H1 (cell line): ENCODE measurements at regions not wholly inside any gene's neighbourhood (a gene's known extent, or its start where the extent isn't known, plus 50 kb on each side); places are given as distances from the start of the nearest gene placed in this dataset.

Experiments
- CTCF ChIA-PET: fragments of 300-600 bp; sonication (Branson Sonifier 250); formaldehyde crosslinking; loops from one replicate; lab custom pipeline; 2021; ENCODE audit not compliant: partially characterized antibody; lab: Charles Lee
- POLR2A ChIA-PET: fragments of 300-600 bp; sonication (Branson Sonifier 250); formaldehyde crosslinking; loops from one replicate; lab custom pipeline; 2021; ENCODE audit warnings: inconsistent platforms; ENCODE audit not compliant: partially characterized antibody; lab: Charles Lee
- DNase-seq, 2 experiments: peaks; one replicate each; pipeline versions ENCODE4 v3.0.0 to v3.0.0-alpha.2; 2010 to 2022; ENCODE audit warnings: low spot score in 2 of 2, low read depth in 1 of 2, mixed read lengths in 1 of 2
- FAIRE-seq: peaks from 2 replicates; lab custom pipeline; 2011; peaks lifted over from hg19 to GRCh38; lab: Jason Lieb, UNC
- H2AFZ ChIP-seq: 2 replicates; pipeline ENCODE4 v1.8.1; 2012; ENCODE audit warnings: low read length, inconsistent platforms
- H2AK5ac ChIP-seq: 2 replicates; pipeline ENCODE4 v1.6.1; 2013; ENCODE audit warnings: low read depth, low read length
- H2BK120ac ChIP-seq: replicated peaks from 2 replicates; pipeline ENCODE3; 2013; ENCODE audit warnings: low read depth, low read length, inconsistent platforms
- H2BK12ac ChIP-seq: 2 replicates; pipeline ENCODE4 v1.6.1; 2013; ENCODE audit warnings: low read depth, low read length
- H2BK15ac ChIP-seq: 2 replicates; pipeline ENCODE4 v1.6.1; 2013; ENCODE audit warnings: low read length
- H2BK20ac ChIP-seq: 2 replicates; pipeline ENCODE4 v1.6.1; 2013; ENCODE audit warnings: low read length
- H2BK5ac ChIP-seq: 2 replicates; pipeline ENCODE4 v1.6.1; 2013; ENCODE audit warnings: low read depth, low read length
- H3K14ac ChIP-seq: 2 replicates; pipeline ENCODE4 v1.6.1; 2013; ENCODE audit warnings: inconsistent platforms; ENCODE audit not compliant: insufficient read length
- H3K18ac ChIP-seq: 2 replicates; pipeline ENCODE4 v1.6.1; 2013; ENCODE audit warnings: low read length; ENCODE audit errors: extremely low read depth
- H3K23ac ChIP-seq: 2 replicates; pipeline ENCODE4 v1.6.1; 2013; ENCODE audit warnings: inconsistent platforms; ENCODE audit not compliant: insufficient read length
- H3K23me2 ChIP-seq: 2 replicates; pipeline ENCODE4 v1.6.1; 2013; ENCODE audit warnings: low read depth, low read length
- H3K27ac ChIP-seq: 2 replicates; pipeline ENCODE4 v1.6.1; 2011; ENCODE audit warnings: low read depth, low read length, inconsistent platforms
- H3K27me3 ChIP-seq, 4 experiments: replicated peaks in 1 of 4; 1 replicate in 1 of 4; 2 replicates in 3 of 4; pipeline versions ENCODE4 v1.6.1 to v1.8.1; 2011 to 2013; ENCODE audit warnings: low read length in 3 of 4, mild to moderate bottlenecking in 3 of 4, inconsistent platforms in 2 of 4, mixed read lengths in 2 of 4, moderate library complexity in 1 of 4; ENCODE audit not compliant: control insufficient read depth in 3 of 4, insufficient read depth in 3 of 4; ENCODE audit errors: extremely low read depth in 1 of 4
- H3K36me3 ChIP-seq, 4 experiments: 2 replicates each; pipeline versions ENCODE4 v1.6.1 to v1.8.1; 2011 to 2013; ENCODE audit warnings: mild to moderate bottlenecking in 4 of 4, low read length in 3 of 4, moderate library complexity in 2 of 4, control low read depth in 1 of 4, inconsistent platforms in 1 of 4; ENCODE audit not compliant: insufficient read depth in 4 of 4, control insufficient read depth in 2 of 4
- H3K4ac ChIP-seq: replicated peaks from 2 replicates; pipeline ENCODE3; 2013; ENCODE audit warnings: low read length, low read depth, mixed read lengths, inconsistent platforms; ENCODE audit not compliant: insufficient read length
- H3K4me1 ChIP-seq, 4 experiments: replicated peaks in 1 of 4; 1 replicate in 1 of 4; 2 replicates in 3 of 4; pipeline versions ENCODE4 v1.6.1 to v1.8.1; 2011 to 2013; ENCODE audit warnings: low read length in 3 of 4, inconsistent platforms in 2 of 4, mixed read lengths in 1 of 4; ENCODE audit not compliant: insufficient read depth in 4 of 4, control insufficient read depth in 3 of 4
- H3K4me2 ChIP-seq, 2 experiments: 2 replicates each; pipeline versions ENCODE4 v1.6.1 to v1.8.1; 2011 to 2013; ENCODE audit warnings: low read depth in 2 of 2, low read length in 2 of 2, control low read depth in 1 of 2, inconsistent platforms in 1 of 2, mild to moderate bottlenecking in 1 of 2; ENCODE audit not compliant: insufficient read depth in 1 of 2
- H3K4me3 ChIP-seq, 4 experiments: fragments of 200-600, 300-600 bp in 1 of 4; sonication (generic), shearing (Covaris generic), sonication (Bioruptor Twin) in 1 of 4; 2 replicates each; pipeline versions ENCODE4 v1.5.1 to v1.8.1; 2011 to 2016; ENCODE audit warnings: low read length in 4 of 4, low read depth in 3 of 4, control low read depth in 2 of 4, inconsistent platforms in 2 of 4, mild to moderate bottlenecking in 2 of 4, mixed read lengths in 1 of 4, moderate library complexity in 1 of 4; ENCODE audit not compliant: insufficient read depth in 2 of 4; ENCODE audit errors: extremely low read depth in 1 of 4
- H3K56ac ChIP-seq: replicated peaks from 2 replicates; pipeline ENCODE3; 2013; ENCODE audit warnings: low read depth, mild to moderate bottlenecking, mixed read lengths, low read length, inconsistent platforms; ENCODE audit not compliant: insufficient read length
- H3K79me1 ChIP-seq: 2 replicates; pipeline ENCODE4 v1.6.1; 2013; ENCODE audit warnings: low read depth, low read length, control low read depth
- H3K79me2 ChIP-seq, 2 experiments: 2 replicates each; pipeline versions ENCODE4 v1.6.1 to v1.8.1; 2012 to 2013; ENCODE audit warnings: low read length in 2 of 2, mild to moderate bottlenecking in 2 of 2, inconsistent platforms in 1 of 2; ENCODE audit not compliant: insufficient read depth in 2 of 2, control insufficient read depth in 1 of 2
- H3K9ac ChIP-seq, 4 experiments: replicated peaks in 1 of 4; 1 replicate in 1 of 4; 2 replicates in 3 of 4; pipeline versions ENCODE4 v1.6.1 to v1.8.1; 2011 to 2013; ENCODE audit warnings: low read depth in 3 of 4, low read length in 3 of 4, control low read depth in 2 of 4, mild to moderate bottlenecking in 2 of 4, moderate library complexity in 2 of 4, inconsistent platforms in 1 of 4; ENCODE audit errors: extremely low read depth in 1 of 4
- H3K9me3 ChIP-seq, 2 experiments: 2 replicates each; pipeline versions ENCODE4 v1.6.1 to v1.8.1; 2012 to 2013; ENCODE audit warnings: mild to moderate bottlenecking in 2 of 2, moderate library complexity in 2 of 2, control low read depth in 1 of 2, inconsistent platforms in 1 of 2, low read depth in 1 of 2, low read length in 1 of 2, mixed read lengths in 1 of 2; ENCODE audit not compliant: insufficient read depth in 2 of 2
- H4K20me1 ChIP-seq, 2 experiments: replicated peaks in 1 of 2; 2 replicates each; pipeline versions ENCODE3 to v1.8.1; 2011 to 2013; ENCODE audit warnings: inconsistent platforms in 2 of 2, low read length in 2 of 2, mild to moderate bottlenecking in 1 of 2; ENCODE audit not compliant: insufficient read depth in 2 of 2, control insufficient read depth in 1 of 2
- H4K5ac ChIP-seq: 2 replicates; pipeline ENCODE4 v1.6.1; 2013; ENCODE audit warnings: low read length, low read depth, mixed read lengths, inconsistent platforms; ENCODE audit not compliant: insufficient read length
- H4K8ac ChIP-seq: 2 replicates; pipeline ENCODE4 v1.8.0; 2013; ENCODE audit warnings: mild to moderate bottlenecking, moderate library complexity, low read length, inconsistent platforms; ENCODE audit not compliant: insufficient read depth; ENCODE audit errors: extremely low read depth
- H4K91ac ChIP-seq: replicated peaks from 2 replicates; pipeline ENCODE3; 2013; ENCODE audit warnings: low read length, mixed read lengths, inconsistent platforms; ENCODE audit not compliant: insufficient read length
- CREB1 ChIP-seq: IDR thresholded peaks from 2 replicates; pipeline ENCODE4 v1.6.1; 2012; ENCODE audit warnings: inconsistent platforms
- WGBS, 2 experiments: shearing (Covaris generic) in 1 of 2; methylation state at CpG; one replicate each; pipeline versions ENCODE4 v1.1.6 to v1.1.7; 2013 to 2015; ENCODE audit warnings: low lambda C conversion rate in 2 of 2, mixed read lengths in 2 of 2, inconsistent platforms in 1 of 2, low coverage in 1 of 2, missing lambda C conversion rate in 1 of 2; ENCODE audit not compliant: insufficient replicate concordance in 2 of 2, insufficient coverage in 1 of 2, insufficient read length in 1 of 2; ENCODE audit errors: extremely low coverage in 1 of 2, missing lambda C conversion rate in 1 of 2; 5-methylcytosine and 5-hydroxymethylcytosine counted together
- TF ChIP-seq, protein P1 (sequence below), 3 experiments: IDR thresholded peaks; 1 replicate in 2 of 3; 2 replicates in 1 of 3; pipeline versions ENCODE4 v1.5.1 to v1.6.1; 2011; ENCODE audit warnings: low read length in 3 of 3, mild to moderate bottlenecking in 3 of 3, inconsistent platforms in 2 of 3, low read depth in 1 of 3, moderate library complexity in 1 of 3; ENCODE audit not compliant: insufficient read depth in 1 of 3; ENCODE audit errors: control extremely low read depth in 1 of 3

DNA sequence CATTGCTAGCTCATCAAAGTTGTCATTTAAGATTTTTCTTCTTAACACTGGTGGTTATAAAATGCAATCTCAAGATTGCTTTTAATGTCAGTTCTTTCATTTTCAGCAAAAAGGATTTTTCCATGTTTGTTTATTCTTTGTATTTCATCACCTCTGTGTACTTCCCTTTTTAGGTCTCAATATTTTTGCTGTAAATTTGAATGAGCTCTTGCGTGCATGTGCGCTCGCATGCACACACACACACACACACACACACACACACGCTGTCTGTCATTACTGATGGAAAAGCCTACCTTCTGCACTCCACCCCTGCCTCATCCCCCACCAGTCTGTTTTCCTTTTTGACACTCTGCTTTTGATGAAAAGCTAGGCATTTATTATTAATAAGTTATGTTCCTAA, 85.3 kb upstream of the FYN start:
- Histone ChIP-seq H3K27ac (no peak overlapping the region), H3K79me2 (no peaks in the 10 kb centered on the region), H2BK12ac (no peak overlapping the region), H3K56ac (no peak overlapping the region), H3K14ac (no peak overlapping the region), H2BK20ac (no peak overlapping the region), H3K4me1 (peaks cover 0 to 6% (median 3%) of the 10 kb centered on the region in 4 experiments; a peak in 5 of 7 replicates), H3K4me2 (no peak overlapping the region), H2BK120ac (no peak overlapping the region), H3K79me1 (no peaks in the 10 kb centered on the region), H3K23me2 (peaks cover 4% of the 10 kb centered on the region; the same call in 1 of the 2 replicates), H2BK15ac (no peak overlapping the region), H3K36me3 (no peaks in the 10 kb centered on the region), H4K8ac (no peak overlapping the region), H2BK5ac (no peak overlapping the region), H4K20me1 (no peaks in the 10 kb centered on the region), H2AFZ (no peak overlapping the region), H3K4ac (no peak overlapping the region), H3K9me3 (no peaks in the 10 kb centered on the region), H3K9ac (no peak overlapping the region), H4K91ac (no peak overlapping the region), H3K27me3 (no peaks in the 10 kb centered on the region; a peak in 2 of 7 replicates), H2AK5ac (no peak overlapping the region), H4K5ac (no peak overlapping the region), H3K23ac (no peak overlapping the region), H3K18ac (no peak overlapping the region), H3K4me3 (no peak overlapping the region)
- TF ChIP-seq, protein P1, sequence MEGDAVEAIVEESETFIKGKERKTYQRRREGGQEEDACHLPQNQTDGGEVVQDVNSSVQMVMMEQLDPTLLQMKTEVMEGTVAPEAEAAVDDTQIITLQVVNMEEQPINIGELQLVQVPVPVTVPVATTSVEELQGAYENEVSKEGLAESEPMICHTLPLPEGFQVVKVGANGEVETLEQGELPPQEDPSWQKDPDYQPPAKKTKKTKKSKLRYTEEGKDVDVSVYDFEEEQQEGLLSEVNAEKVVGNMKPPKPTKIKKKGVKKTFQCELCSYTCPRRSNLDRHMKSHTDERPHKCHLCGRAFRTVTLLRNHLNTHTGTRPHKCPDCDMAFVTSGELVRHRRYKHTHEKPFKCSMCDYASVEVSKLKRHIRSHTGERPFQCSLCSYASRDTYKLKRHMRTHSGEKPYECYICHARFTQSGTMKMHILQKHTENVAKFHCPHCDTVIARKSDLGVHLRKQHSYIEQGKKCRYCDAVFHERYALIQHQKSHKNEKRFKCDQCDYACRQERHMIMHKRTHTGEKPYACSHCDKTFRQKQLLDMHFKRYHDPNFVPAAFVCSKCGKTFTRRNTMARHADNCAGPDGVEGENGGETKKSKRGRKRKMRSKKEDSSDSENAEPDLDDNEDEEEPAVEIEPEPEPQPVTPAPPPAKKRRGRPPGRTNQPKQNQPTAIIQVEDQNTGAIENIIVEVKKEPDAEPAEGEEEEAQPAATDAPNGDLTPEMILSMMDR (IDR thresholded peaks at IDR 0.05; ENCODE audit: control extremely low read depth in 1 of 3, insufficient read depth in 1 of 3, low read depth in 1 of 3, low read length in 3 of 3) = no peak
- TF ChIP-seq CREB1 = no peak
- 82% methylated on average over 4 of the region's 4 CpGs; no CpG with 5 or more reads in 1 of the 2 experiments for WGBS, 2 experiments
- no peak for DNase-seq
- POLR2A ChIA-PET = interaction anchor here (1.6 to 1.8 kb wide), 2 partner anchors 8 to 18 kb away, joined by 3 to 4 read pairs; no protein-coding TSS in a partner anchor
- CTCF ChIA-PET = interaction anchor here (0.6 to 2.4 kb wide), 15 partner anchors 9 to 239 kb away, joined by 3 to 16 read pairs (median 3); no protein-coding TSS in a partner anchor
- no peak for FAIRE-seq
